CD4-positive, alpha-beta T cell treated with Interleukin-12 subunit alpha and Interleukin-12 subunit beta, for 1 hour (primary cell): ENCODE measurements at regions not wholly inside any gene's neighbourhood (a gene's known extent, or its start where the extent isn't known, plus 50 kb on each side); places are given as distances from the start of the nearest gene placed in this dataset.
"Not testable (repeated sequence)": the region's sequence is repeated elsewhere in the genome, so short reads cannot be mapped to it uniquely, and the experiment has no call there.

Source experiments
- DNase-seq: peaks from one replicate; pipeline ENCODE4 v3.0.0-alpha.2; 2020

DNA sequence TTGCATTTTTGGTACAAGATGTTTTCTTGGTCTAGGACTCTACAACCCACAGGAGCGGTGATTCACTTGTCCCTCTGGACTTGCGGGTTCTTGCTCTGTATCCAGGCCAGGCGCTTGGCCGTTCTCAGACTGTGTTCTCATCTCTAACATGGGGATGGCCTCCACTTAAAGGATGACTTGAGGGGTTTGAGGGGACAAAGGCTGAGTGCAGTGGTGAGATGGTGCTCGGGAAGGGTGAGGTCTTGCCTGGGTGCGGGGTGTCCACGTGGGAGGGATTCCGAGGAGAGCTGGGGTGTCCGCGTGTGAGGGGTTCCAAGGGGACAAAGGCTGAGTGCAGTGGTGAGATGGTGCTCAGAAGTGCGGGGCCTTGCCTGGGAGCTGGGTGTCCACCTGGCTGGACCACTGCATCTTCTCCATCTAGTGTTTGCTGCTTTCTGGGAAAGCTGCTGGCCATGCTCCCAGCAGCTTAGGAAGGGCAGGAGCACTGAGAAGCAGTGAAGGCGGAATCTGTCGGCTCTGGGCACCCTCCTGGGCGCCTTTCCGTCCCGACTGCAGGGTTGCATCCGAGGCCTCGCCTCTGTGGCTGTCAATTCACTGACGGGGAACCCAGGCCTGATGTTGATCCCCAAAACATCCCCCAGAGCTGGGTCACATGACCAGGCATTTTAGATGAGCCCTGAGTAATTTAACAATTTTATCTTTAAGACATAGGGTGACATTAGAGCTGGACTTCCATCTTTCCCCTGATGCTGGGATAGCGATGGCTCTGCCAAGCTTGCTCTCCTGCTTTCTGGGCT lies 280.5 kb upstream of the IRX4 start:
- no peak for DNase-seq

DNA sequence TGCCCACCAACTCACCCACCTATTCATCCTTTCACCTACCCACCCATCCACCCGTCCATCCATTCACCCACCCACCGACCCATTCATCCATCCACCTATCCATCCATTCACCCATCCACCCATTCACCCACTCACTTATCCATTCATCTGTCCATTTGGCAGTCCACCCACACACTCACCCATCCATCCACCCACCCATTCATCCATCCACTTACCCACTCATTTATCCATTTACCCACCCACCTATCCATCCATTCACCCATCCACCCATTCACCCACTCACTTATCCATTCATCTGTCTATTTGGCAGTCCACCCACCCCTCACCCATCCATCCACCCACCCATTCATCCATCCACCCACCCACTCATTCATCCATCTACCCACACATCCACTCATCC lies 278.1 kb upstream of the IRX4 start:
- no peak for DNase-seq

DNA sequence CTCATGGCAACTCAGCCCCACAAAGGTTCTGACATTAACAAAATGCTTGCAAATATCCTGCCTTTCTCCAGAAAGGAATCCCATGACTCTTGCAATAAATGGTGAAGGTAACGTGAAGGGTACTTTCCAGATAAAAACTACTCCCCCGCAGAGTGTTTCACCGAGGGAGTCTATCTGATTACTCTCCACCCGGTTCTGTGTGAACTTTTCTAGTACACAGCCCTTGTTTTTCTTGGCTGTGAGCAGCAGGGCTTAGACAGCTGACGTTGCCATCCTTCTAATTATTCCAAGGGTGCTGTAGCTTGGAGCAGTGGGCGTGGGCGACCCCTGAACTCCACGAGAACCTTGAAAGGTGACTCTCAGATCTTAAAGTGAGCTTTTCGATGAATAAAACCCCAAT lies 276.0 kb upstream of the IRX4 start:
- DNase-seq, result no peak

DNA sequence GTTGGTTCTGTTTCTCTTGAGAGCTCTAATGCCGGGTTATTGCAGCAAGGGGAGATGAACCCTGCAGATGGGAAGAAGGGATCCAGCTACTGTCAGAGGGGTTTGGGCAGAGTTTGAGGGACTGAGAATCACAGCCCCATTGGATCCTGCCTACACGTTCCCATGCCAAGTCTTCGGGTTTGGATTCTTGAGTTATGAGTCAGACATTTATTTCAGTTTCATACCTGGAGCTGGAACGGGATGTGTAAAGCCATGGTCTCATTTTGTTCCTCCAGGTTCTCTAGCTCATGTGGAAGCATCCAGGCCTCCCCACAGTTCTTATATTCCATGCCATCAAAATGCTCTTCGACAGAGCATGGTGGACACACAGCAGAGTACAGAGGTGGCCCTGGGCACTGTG lies 275.4 kb upstream of the IRX4 start:
- no peak for DNase-seq

DNA sequence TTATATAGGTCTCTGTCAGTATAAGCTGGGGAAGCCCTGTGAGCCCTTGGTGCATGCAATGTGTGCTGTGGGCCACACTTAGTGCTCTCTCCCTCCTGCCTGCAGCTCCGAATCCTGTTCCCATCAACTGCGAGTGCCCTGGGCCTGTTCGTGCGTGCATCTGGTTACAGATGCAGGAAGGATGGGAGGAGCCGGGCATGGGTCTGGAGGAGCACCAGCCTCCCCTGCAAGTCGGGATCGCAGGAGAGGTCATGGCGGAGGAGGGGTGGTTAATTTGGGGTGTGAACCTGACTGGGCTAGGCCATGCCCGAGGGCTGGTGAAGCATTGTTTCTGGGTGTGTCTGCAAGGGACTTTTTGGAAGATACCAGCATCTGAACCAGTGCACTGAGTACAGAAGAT lies 274.6 kb upstream of the IRX4 start:
- no peak for DNase-seq

DNA sequence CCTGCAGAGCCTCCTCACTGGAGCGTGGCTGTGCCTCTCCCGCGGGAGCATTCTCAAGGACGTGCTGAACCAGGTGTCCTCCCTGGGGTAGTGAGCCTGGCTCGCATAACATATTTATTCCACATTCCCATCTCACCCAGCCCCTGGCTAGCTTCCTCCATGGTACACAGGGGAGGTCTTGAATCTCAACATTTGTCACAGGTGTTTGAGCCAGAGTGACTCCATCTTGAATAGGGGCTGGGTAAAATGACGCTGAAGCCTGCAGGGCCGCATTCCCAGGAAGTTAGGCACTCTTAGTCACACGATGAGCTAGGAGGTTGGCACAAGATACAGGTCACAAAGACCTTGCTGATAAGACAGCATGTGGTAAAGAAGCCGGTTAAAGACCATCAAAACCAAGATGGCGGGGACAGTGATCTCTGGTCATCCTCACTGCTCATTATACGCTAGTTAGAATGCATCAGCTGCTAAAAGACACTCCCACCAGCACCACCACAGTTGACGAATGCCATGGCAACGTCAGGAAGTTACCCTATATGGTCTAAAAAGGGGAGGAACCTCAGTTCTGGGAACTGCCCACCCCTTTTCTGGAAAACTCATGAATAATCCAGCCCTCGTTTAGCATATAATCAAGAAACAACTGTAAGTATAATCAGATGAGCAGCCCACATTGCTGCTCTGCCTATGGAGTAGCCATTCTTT lies 273.8 kb upstream of the IRX4 start:
- no peak for DNase-seq

DNA sequence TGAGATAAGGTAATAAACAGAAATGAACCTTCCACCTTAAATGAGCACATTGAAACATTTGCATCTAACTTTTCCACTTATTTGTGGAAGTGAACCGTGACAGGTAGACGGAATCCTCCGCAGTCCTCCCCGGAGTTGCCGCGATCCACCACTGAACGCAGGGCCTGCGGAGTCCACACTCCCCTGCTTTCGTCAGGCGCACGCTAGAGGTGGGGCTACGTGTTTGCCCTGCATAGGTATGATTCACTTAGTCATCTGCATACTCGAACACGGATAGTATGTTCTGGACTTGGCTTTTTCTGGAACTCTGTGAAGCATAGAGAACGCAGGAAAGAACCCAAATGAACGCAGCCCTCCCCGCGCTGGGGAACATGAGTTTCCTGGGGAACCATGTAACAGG lies 272.8 kb upstream of the IRX4 start:
- no peak for DNase-seq

DNA sequence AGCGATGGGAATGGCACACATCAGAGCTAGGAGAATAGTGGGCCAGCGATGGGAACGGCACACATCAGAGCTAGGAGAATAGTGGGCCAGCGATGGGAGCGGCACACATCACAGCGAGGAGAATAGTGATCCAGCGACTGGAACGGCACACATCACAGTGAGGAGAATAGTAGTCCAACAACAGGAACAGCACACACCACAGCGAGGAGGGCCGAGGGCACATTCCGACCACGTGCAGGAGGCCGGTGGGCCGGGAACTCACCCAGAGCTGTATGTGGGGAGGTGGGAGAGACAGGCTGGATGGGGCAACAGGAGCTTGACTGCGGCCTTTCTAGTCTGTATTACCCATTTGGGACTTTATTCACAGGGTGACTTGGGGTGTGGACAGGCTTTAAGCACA lies 271.1 kb upstream of the IRX4 start:
- DNase-seq, result no peak

DNA sequence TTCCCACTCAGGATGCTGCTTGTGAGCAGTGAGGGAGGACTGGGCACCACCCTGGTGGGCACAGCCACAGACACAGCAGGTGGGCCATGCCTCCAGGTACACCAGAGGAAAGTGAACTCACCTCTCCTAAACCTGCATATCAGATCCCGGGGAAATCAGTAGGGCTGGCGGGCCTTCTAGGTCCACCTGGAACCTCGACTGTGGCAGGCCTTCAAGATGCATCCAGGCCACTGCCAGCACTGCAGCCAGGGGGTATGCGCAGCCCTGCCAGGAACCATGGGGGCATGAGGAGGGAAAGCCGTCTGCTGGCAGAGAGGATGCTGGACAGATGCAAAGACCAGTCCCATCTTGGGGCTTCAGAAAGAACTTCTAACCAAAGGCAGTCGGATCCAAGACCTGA lies 270.6 kb upstream of the IRX4 start:
- no peak for DNase-seq

DNA sequence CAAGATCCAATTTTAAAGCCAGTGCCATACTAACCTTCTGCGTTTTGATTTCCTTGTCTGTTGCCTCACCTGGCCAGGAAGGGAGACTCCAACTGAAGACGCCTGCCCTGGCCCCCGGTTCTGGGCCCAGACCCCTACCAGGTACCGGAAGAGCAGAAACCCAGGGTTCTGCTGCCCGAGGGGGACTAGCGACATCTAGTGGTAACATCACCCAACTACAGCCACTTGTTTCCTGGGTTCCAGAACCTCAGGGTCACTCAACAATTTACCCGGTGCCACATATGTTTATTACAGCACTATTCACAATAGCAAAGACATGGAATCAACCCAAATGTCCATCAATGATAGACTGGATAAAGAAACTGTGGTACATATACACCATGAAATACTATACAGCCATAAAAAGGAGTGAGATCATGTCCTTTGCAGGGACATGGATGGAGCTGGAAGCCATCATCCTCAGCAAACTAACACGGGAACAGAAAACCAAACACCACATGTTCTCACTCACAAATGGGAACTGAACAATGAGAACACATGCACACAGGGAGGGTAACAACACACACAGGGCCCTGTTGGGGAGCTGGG lies 268.7 kb upstream of the IRX4 start:
- DNase-seq, result not testable (repeated sequence)

DNA sequence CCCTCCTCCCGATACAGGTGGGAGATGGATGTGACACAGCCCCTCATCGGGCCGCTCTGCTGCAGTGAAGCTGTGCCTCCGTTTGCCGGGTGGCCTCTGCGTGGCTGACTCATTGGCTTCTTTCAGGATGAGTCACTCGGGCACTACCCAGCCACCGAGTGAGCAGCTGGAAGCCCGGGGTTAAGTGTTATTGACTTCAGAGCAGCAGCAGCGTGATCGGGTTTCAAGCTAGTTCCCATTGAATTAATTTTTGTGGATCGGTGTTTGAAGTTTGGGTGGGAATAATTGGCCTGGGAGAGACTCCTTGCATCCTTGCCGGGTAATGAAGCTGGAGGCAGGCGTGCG lies 266.4 kb upstream of the IRX4 start:
- no peak for DNase-seq

DNA sequence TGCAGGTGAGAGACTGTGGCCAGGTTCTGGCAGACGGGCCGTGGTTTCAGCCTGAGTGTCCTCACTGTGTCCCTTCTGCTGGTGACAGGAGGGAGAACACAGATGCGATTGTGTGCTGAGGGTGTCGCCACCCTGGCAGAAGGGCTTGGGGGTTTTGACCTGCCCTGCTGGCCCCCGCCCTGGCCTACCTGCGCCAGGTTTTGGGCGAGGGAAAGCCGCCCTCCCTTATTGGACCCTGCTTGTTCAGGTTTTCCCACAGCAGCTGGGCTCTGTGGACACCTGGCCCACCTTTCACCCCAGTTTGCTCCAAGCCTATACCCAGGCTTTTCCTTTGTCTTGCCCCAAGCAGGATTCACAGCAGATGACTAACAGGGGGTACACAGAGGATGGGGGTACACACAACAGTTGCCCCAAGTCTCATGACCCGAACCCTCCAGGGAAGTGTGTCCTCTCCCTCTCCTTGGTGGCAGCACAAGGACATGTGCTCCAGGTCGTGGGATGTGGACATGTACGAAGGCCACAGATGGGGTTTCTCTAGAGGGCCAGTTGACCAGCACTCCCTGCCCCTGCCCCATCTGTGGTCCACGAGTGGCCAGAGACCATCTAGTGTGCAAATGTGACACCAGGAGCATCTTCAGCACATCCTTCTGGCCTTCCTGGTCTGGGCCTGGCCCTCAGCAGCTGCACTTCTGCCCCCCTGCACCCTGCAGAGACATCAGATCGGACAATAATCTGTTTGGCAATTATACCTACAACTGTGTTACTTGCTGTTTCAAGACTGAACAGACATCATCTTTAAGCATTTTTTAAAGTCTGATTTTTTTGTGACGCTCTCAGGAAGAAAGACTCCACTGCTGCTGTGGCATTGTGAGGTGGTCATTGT lies 265.8 kb upstream of the IRX4 start:
- no peak for DNase-seq

DNA sequence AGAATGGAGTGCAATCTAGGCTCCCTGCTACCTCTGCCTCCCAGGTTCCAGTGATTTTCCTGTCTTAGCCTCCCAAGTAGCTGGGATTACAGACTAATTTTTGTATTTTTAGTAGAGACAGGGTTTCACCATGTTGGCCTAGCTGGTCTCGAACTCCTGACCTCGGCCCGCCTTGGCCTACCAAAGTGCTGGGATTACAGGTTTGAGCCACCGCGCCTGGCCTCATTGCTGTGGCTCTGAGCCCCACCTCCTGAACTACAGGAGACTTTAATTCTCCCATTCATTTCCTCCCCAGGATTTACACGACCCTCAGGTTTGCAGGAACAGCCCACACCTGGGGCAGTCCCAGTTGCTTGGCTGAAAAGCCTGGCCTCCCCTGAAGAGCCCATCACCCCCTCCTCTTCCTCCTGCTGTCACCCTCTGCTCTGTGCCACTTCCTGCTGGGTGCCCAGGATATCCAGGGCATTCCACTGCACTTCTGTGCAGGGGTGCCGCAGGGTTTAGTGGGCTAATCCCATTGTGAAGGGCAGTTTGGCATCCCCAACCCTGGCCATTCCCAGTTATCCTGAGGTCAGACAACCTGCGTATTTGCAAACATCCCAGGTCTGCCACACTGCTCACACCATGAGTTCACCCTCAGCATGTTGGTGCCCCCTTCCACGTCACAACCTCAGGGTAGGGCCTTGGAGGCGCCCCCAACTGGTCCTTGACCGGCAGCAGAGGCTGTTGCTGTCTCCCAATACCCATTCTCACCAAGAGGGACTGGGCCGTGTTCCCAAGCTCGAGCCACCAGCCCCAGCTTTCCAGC lies 265.0 kb upstream of the IRX4 start:
- DNase-seq, result no peak

DNA sequence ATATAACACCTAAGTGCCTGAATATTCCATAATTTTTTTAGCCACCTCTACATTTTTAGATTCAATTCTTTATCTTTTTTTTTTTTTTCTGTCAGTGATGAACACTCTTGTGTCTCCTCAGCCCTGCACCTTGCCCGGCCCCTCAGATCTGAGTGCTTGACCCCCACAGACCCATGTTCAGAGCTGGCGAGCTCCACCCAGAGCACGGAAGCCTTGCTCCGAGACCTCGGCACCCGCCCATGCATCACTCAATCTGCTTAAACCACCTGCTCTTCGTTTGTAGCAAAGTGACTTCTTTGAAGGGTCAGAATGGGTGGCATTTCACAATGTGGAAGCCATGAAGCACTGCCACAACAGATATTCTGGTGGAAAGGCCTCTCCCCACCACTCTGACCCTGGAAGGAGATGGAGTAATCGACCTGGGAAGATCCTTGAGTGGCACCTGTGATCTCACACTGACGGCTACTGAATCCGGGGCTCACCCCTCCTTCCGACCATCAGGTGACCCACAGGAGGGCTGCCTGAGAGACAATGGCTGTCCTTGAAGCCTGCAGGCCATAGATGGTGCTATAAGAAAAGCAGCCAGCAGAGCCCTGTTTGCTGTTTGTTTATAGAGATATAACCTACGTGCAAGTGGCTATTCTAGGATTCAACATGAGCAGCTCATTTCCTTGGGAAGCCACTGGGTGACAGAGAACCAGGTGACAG lies 261.1 kb upstream of the IRX4 start:
- no peak for DNase-seq

DNA sequence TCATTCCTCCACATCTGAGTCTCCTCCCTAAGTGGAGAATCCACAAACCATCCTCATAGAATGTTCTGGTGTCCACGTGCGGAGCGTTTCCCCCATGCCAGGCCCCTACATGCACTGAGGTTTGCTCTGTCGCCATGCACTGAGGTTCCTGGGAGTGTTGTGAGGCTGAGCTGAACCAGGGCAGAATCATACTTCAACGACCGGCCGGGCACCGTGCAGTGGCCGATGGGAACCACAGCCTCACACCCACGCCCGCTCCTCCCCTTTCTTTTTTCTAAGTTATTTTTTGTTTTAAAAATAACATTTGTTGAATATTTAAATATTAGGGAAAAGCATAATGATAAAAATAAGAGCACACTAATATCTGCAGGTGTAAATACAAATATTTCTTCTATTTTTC lies 260.4 kb upstream of the IRX4 start:
- DNase-seq, result no peak

DNA sequence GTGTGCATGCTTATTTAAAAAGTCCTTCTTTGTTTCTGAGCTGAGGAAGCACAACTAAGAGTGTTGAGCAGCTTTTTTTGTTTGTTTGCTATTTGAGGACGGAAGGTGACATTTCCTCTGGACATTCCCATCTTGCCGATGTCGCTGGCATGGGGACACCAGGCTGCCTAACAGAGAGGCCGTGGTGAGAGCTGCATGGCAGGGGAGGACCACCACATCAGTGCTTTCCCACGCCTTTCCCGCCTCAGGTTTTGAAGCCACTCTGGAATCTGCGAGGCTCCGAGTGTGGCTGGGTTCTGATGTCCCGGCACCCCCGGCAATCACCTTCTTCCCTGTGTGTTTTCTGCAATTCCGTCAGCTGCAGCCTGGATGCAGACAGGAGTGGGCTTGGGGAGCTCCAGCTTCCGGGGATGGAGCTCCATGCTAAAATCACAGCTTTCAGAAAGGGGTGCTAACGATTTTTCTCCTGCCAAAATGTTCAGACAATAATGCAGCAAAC lies 259.8 kb upstream of the IRX4 start:
- DNase-seq, result no peak

DNA sequence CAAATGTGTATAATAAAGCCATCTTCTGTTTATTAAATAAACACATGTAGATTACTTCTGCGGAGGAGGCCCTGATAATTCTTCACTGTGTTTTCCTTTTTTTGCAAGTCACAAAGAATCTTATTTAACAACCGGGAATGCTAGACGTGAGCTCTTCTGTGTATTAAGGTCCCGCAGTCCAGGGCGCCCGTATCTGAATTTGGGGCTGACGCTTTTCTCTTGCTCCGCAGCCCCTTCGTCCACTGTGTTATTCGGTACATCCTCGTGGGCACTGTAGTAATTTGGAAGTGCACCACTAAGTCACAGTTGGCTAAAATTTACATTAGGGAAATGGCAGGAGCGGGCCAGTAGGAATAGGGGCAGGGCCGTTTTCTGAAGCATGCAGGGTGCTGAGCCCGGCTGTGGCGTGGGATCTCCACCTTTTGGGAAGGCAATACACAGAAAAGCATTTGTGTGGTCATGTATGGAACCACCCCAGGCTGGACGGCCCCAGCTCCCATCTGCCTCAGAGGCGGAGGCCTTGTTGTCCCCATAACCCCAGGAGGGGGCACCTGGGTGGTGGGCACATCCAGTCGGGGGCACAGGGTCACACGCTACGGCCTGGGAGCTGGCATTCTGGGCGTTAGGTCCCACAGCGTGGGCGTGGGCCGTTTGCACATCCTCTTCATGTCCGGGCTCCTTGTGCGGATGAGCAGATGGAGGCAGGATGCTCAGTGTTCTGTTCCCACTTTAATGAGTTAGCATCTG lies 258.7 kb upstream of the IRX4 start:
- no peak for DNase-seq

DNA sequence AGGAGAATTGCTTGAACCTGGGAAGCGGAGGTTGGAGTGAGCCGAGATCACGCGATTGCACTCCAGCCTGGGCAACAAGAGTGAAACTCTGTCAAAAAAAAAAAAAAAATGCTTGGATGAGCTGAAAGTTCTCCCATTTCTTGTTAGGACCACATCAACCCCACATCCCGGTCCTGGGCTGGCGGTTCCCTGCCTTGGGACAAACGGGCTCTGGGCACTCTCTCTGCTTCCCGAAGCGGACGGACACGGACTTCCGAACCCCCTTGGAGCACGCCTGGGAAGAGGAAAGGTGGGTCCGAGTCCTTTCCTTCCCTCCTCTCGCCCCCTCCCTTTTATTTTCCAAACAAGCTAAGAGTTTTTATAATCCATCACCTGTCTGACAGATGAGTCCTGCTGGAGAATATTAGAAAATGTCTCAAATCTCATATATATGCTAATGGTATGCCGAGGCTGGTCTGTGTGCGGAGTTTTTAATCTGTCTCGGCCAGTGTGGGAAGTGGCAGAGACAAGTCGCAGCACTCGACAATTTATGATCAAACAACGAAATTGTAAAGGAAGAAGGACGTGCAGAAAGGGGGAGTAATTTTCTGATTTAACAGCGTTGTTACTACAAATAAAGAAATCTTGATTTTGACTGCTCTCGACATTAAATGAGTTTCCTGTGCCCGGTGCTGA lies 257.9 kb upstream of the IRX4 start:
- DNase-seq, result no peak

DNA sequence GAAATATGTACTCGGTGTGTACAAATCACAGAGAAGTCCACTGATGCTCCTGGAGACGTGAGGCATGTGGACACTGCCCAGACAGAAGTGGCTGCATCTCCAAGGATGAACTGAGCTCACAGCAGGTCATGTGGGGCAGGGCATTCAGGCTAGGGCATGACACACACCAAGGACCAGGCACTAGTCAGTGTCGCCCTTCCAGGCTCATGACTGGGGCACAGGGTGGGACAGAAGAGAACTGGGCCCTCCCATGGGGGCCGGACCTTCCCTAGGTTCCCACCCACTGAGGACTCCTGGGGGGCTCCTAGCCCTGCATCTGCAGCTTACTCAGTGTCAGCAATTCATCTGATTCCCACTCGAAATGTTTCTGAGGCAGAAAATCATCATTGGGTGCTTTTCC lies 256.8 kb upstream of the IRX4 start:
- DNase-seq, result no peak

DNA sequence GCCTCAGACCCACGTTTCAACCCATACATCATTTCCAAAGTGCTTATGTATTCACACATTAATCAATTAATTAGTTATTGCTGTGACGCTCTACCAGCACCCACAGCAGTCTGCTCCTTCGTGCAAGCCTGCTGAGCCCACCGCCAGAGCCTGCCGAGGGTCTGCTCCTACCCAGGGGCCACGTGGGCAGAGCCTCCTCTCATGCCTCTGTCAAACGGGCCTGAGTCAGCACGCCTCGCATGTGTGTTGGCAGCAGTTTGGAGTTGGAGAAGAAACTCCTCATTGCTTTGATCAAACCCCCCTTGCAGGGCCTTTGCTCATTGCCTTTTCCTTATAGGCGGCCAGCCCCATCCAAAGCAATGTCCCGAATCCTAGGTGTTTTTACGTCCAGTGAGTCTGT lies 256.2 kb upstream of the IRX4 start:
- no peak for DNase-seq
